ENCODE measurements at regions not wholly inside any gene's neighbourhood (a gene's known extent, or its start where the extent isn't known, plus 50 kb on each side); places are given as distances from the start of the nearest gene placed in this dataset.

DNA sequence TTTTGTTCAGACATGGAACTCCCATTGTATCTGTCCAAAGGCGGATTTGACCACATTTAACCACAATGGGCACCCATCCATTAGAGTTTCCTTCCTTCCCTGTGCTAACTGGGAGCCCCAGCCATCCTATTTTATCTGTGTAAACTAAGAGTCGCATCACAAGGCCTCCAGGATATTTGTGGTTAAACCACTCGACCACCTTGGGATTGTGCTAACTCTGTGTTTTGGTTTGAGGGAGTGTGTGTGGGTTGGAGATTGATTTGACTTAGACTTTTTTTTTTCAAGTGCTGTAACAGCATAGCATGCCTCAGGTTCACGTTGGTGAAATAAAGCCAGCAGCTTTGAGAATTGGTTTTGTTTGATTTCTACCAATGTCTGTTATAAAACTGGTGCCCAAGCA, 100.4 kb upstream of the TP63 start:
- TF ChIP-seq, protein P1, sequence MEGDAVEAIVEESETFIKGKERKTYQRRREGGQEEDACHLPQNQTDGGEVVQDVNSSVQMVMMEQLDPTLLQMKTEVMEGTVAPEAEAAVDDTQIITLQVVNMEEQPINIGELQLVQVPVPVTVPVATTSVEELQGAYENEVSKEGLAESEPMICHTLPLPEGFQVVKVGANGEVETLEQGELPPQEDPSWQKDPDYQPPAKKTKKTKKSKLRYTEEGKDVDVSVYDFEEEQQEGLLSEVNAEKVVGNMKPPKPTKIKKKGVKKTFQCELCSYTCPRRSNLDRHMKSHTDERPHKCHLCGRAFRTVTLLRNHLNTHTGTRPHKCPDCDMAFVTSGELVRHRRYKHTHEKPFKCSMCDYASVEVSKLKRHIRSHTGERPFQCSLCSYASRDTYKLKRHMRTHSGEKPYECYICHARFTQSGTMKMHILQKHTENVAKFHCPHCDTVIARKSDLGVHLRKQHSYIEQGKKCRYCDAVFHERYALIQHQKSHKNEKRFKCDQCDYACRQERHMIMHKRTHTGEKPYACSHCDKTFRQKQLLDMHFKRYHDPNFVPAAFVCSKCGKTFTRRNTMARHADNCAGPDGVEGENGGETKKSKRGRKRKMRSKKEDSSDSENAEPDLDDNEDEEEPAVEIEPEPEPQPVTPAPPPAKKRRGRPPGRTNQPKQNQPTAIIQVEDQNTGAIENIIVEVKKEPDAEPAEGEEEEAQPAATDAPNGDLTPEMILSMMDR (IDR thresholded peaks at IDR 0.05; ENCODE audit: low read depth, low read length, missing input control) = no peak
- TF ChIP-seq, protein P2, sequence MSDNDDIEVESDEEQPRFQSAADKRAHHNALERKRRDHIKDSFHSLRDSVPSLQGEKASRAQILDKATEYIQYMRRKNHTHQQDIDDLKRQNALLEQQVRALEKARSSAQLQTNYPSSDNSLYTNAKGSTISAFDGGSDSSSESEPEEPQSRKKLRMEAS (IDR thresholded peaks at IDR 0.05) = no peak
- TF ChIP-seq RXRA (IDR thresholded peaks at IDR 0.05) = no peak
- no peak for TF ChIP-seq HNF4A (conservative IDR thresholded peaks at IDR 0.05)
- TF ChIP-seq JUND (IDR thresholded peaks at IDR 0.05) = no peak
- TF ChIP-seq, protein P3, sequence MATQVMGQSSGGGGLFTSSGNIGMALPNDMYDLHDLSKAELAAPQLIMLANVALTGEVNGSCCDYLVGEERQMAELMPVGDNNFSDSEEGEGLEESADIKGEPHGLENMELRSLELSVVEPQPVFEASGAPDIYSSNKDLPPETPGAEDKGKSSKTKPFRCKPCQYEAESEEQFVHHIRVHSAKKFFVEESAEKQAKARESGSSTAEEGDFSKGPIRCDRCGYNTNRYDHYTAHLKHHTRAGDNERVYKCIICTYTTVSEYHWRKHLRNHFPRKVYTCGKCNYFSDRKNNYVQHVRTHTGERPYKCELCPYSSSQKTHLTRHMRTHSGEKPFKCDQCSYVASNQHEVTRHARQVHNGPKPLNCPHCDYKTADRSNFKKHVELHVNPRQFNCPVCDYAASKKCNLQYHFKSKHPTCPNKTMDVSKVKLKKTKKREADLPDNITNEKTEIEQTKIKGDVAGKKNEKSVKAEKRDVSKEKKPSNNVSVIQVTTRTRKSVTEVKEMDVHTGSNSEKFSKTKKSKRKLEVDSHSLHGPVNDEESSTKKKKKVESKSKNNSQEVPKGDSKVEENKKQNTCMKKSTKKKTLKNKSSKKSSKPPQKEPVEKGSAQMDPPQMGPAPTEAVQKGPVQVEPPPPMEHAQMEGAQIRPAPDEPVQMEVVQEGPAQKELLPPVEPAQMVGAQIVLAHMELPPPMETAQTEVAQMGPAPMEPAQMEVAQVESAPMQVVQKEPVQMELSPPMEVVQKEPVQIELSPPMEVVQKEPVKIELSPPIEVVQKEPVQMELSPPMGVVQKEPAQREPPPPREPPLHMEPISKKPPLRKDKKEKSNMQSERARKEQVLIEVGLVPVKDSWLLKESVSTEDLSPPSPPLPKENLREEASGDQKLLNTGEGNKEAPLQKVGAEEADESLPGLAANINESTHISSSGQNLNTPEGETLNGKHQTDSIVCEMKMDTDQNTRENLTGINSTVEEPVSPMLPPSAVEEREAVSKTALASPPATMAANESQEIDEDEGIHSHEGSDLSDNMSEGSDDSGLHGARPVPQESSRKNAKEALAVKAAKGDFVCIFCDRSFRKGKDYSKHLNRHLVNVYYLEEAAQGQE (IDR thresholded peaks at IDR 0.05) = no peak
- TF ChIP-seq SP1 (IDR thresholded peaks at IDR 0.05) = no peak
- no peak for TF ChIP-seq TAF1 (conservative IDR thresholded peaks at IDR 0.05)
- TF ChIP-seq HNF4G (IDR thresholded peaks at IDR 0.05) = no peak
- TF ChIP-seq, protein P4, sequence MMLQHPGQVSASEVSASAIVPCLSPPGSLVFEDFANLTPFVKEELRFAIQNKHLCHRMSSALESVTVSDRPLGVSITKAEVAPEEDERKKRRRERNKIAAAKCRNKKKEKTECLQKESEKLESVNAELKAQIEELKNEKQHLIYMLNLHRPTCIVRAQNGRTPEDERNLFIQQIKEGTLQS (IDR thresholded peaks at IDR 0.05) = no peak
- TF ChIP-seq RAD21 (IDR thresholded peaks at IDR 0.05) = no peak
- no peak for TF ChIP-seq NR2F2 (IDR thresholded peaks at IDR 0.05)
- no peak for TF ChIP-seq GABPA (IDR thresholded peaks at IDR 0.05 in 1 of 2, conservative IDR thresholded peaks at IDR 0.05 in 1 of 2)

Measured in liver (tissue), 3 donors.